Mucosa of rectum (tissue), 2 donors: ENCODE measurements at regions not wholly inside any gene's neighbourhood (a gene's known extent, or its start where the extent isn't known, plus 50 kb on each side); places are given as distances from the start of the nearest gene placed in this dataset.
"Not testable (repeated sequence)": the region's sequence is repeated elsewhere in the genome, so short reads cannot be mapped to it uniquely, and the experiment has no call there.

ENCODE experiments used
- H3K27ac ChIP-seq, 2 donors: one replicate each; pipeline ENCODE4 v1.7.0; 2013; ENCODE audit warnings: inconsistent platforms in 2 of 2, low read depth in 2 of 2, low read length in 2 of 2
- H3K27me3 ChIP-seq, 2 donors: one replicate each; pipeline ENCODE4 v1.7.0; 2013; ENCODE audit warnings: low read length in 2 of 2; ENCODE audit not compliant: control insufficient read depth in 2 of 2, insufficient read depth in 2 of 2
- H3K36me3 ChIP-seq, 2 donors: one replicate each; pipeline ENCODE4 v1.7.0; 2013; ENCODE audit warnings: low read length in 2 of 2; ENCODE audit not compliant: control insufficient read depth in 2 of 2, insufficient read depth in 2 of 2
- H3K4me1 ChIP-seq, 2 donors: one replicate each; pipeline ENCODE4 v1.7.0; 2013; ENCODE audit warnings: low read length in 2 of 2, mild to moderate bottlenecking in 1 of 2; ENCODE audit not compliant: control insufficient read depth in 2 of 2, insufficient read depth in 2 of 2
- H3K4me3 ChIP-seq, 2 donors: one replicate each; pipeline ENCODE4 v1.7.0; 2013; ENCODE audit warnings: low read length in 2 of 2
- H3K9ac ChIP-seq, 2 donors: one replicate each; pipeline ENCODE4 v1.7.0; 2013; ENCODE audit warnings: low read length in 2 of 2, low read depth in 1 of 2, mild to moderate bottlenecking in 1 of 2
- H3K9me3 ChIP-seq, 2 donors: one replicate each; pipeline ENCODE4 v1.7.0; 2013; ENCODE audit warnings: low read length in 2 of 2; ENCODE audit not compliant: control insufficient read depth in 2 of 2
- donor health status: healthy.
- donor health status: Normal muscosa, but diverticular disease.

DNA sequence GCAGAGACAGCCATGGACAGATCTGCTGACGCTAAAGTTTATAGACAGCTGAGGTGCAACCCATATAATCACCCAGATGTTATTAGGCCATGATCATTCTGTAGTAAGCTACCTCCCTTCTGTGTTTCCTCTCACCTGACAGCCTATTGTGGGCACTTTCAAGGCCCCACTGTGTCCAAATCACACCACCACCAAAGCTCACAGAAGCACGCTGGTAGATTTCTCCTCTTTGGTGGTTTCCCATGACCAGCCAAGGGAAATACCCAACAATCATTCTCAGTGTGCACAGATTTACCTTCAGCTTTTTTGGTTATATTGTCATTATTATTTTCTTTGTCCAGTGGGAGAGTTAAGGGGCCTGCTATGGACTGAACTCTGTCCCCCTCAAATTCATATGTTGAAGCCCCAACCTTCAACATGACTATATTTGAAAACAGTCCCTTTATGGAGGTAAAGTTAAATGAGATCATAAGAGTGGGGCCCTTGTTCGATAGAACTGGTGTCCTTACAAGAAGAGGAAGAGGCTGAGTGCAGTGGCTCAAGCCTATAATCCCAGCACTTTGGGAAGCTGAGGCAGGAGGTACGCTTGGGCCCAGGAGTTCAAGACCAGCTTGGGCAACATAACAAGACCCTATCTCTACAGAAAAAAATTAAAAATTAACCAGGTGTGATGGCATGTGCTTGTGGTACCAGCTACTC, 74.0 kb upstream of the MSH6 start:
- no peak overlapping the region for H3K9ac ChIP-seq
- no peak overlapping the region for H3K27ac ChIP-seq
- H3K27me3 ChIP-seq = no peaks in the 10 kb centered on the region
- no peaks in the 10 kb centered on the region for H3K9me3 ChIP-seq
- H3K4me1 ChIP-seq = no peaks in the 10 kb centered on the region
- no peak overlapping the region for H3K4me3 ChIP-seq
- no peaks in the 10 kb centered on the region for H3K36me3 ChIP-seq

DNA sequence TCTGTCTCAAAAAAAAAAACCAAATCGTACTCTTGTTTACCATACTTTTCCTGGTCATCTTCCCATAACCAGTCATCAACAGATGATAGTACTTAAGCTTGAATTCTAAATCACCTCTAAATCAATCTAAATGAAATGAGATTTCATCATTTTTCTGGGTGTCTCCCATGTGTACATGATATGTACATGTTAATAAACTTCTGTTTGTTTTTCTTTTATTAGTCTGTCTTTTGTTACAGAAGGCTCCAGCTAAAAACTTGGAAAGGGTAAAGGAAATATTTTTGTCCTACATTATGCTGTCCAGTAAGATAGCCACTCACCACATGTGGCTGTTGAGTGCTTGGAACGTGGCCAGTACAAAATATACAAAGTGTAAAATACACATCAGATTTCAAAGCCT, 78.7 kb upstream of the MSH6 start:
- Histone ChIP-seq H3K9me3 (no peaks in the 10 kb centered on the region), H3K4me3 (no peak overlapping the region), H3K27me3 (no peaks in the 10 kb centered on the region), H3K9ac (no peak overlapping the region), H3K4me1 (no peaks in the 10 kb centered on the region), H3K27ac (no peak overlapping the region), H3K36me3 (no peaks in the 10 kb centered on the region)

DNA sequence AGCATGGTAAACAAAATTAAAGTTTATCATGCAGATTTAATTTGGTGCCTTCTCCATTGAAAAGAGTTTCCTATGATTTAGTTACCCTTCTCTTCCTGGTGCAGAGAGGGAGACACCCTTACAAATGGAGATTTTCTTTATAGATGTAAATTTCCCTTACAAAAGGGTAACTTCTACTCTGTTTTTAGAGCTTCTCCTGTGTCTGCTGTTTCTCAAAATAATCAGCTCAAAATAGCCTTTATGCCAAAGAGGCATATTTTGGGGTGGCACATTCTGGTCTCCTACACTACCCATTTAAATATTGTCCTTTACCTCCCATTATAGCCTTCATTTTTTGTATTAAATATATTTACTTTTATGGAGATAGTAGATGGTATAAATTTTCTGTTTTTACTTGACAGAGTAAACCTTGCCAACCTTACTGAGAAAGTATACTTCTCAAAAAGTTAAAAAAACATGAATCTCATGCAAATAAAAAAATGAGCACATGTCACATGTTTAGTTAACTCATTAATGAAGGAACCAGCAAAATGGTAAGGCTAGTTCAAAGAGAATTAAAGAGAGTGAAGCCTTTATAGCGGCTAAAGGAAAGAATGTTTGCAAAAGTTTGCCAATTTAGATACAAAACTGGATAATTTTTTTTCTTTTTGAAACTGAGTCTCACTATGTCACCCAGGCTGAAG, 83.3 kb upstream of the MSH6 start:
- no peaks in the 10 kb centered on the region for H3K9me3 ChIP-seq
- H3K9ac ChIP-seq = no peak overlapping the region
- H3K4me1 ChIP-seq = no peaks in the 10 kb centered on the region
- H3K36me3 ChIP-seq = no peaks in the 10 kb centered on the region
- H3K4me3 ChIP-seq = no peak overlapping the region
- H3K27me3 ChIP-seq = no peaks in the 10 kb centered on the region
- no peak overlapping the region for H3K27ac ChIP-seq

DNA sequence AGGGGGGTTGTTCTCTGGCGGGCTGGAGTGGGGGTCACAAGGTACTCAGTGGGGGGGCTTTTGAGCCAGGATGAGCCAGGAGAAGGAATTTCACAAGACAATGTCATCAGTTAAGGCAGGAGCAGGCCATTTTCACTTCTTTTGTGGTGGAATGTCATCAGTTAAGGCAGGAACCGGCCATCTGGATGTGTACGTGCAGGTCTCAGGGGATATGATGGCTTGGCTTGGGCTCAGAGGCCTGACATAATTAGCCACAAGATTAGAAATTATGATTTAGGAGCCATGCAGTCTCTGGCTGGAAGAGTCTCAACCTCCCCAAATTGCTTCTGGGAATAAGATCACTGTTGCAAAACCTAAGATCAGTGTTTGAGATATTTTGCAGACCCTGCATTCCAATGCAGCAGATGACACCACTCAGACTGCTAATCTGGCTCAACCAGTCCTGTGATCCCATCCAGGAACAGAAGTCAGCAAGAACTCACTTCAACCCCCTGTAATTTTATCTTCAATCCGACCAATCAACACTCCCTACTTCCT, 84.4 kb upstream of the MSH6 start:
- not testable (repeated sequence) for H3K9ac ChIP-seq, H3K27me3 ChIP-seq, H3K4me1 ChIP-seq, H3K27ac ChIP-seq, H3K9me3 ChIP-seq, H3K4me3 ChIP-seq, H3K36me3 ChIP-seq

DNA sequence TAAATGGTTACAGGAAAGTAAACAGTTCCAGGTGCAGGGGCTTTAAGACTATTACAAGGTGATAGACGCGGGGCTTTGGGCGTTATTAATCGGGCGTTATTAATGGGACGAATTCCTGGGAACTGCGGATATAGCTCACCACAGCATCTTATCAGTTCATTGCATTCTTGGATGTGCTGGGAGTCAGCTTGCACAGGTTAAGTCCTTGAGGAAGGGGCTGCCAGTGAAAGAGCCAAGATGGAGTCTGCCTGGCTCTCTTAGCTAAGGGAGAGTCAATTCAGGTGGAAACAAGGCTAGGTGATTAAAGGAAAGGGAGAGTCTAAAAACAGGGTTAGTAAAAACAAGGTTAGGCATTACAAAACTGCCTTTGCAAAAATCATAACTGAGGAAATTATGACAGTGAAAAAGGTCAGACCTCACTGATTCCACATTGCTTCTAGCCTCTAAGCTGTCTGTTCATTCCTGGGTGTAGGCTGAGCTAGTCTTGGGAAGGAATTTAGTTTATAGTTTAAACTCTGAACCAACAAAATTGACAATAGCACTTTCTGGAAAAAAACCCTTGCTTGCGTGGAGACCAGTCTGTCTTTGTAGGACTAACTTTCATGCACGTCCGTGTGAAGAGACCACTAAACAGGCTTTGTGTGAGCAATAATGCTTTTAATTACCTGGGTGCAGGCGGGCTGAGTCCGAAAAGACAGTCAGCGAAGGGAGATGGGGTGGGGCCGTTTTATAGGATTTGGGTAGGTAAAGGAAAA, 85.1 kb upstream of the MSH6 start:
- not testable (repeated sequence) for H3K27ac ChIP-seq, H3K36me3 ChIP-seq, H3K27me3 ChIP-seq, H3K9ac ChIP-seq, H3K4me3 ChIP-seq, H3K9me3 ChIP-seq, H3K4me1 ChIP-seq

DNA sequence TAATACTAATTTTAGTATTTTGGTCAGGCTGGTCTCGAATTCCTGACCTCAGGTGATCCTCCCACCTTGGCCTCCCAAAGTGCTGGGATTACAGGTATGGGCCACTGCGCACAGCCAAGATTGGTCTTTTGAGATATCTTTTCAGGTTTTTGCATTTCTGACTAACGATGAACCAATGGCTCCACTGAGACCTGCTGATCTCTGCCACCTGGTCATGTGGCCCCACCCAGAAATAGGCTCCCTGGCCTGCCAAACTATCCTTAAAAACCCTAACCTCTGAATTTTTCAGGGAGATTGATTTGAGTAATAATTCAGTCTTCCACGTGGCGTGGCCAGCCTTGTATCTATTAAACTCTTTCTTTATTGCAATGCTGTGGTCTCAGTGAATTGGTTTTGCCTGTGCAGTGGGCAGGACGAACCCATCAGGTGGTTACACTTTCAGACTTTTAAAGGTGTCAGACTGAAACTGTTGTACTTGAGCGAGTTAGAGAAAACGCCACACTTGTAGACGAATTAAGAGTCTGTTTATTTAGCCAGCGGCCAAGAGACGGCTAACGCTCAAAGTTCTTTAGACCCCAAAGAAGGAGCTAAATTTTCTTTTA, 85.8 kb upstream of the MSH6 start:
- H3K9me3 ChIP-seq = no peaks in the 10 kb centered on the region
- no peak overlapping the region for H3K4me3 ChIP-seq
- no peaks in the 10 kb centered on the region for H3K27me3 ChIP-seq
- no peaks in the 10 kb centered on the region for H3K36me3 ChIP-seq
- no peaks in the 10 kb centered on the region for H3K4me1 ChIP-seq
- no peak overlapping the region for H3K9ac ChIP-seq
- no peak overlapping the region for H3K27ac ChIP-seq

DNA sequence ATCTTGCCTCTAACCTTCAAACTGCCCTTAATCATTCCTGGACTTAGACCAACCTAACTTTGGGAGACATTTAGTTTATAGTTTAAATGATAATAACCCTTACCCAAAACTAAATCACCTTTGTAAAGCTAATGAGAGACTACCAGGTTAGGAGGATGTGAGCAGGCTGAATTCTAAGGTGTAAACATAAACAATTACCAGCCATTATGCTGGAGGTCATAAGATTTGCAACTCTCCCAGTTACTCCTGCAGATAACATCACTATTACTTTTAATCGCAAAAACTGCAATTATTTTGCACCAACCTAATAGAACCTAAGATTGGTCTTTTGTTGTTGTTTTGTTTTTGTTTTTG, 86.5 kb upstream of the MSH6 start:
- no peak overlapping the region for H3K9ac ChIP-seq
- H3K27ac ChIP-seq = no peak overlapping the region
- no peaks in the 10 kb centered on the region for H3K27me3 ChIP-seq
- H3K9me3 ChIP-seq = no peaks in the 10 kb centered on the region
- no peaks in the 10 kb centered on the region for H3K4me1 ChIP-seq
- no peak overlapping the region for H3K4me3 ChIP-seq
- no peaks in the 10 kb centered on the region for H3K36me3 ChIP-seq

DNA sequence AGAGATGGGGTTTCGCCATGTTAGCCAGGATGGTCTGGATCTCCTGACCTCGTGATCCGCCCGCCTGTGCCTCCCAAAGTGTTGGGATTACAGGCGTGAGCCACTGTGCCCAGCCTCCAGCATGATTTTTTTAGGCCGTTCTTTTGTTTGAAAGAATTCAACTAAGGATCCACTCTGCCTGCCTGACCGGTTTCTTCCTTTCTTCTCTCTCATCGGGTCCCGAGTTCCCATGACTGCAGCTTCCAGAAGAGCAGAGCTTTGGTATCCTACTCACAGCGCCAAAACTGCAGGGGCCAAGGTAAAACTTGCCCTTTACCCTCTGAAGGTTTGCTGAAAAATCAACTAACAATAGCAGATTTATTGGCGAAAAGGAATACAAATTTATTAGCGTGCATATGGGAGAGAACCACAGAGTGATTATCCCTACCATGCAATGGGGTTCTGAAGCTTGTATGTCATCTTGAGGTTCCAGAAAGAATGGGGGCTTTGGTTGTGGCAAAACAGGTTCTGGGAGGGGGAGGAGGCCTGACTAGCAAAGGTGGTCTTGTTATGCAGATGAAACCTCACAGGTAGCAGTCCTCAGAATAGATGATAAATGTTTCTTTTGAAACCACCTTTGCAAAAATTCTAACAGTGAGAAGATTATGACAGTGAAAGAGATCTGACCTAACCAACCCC, 87.0 kb upstream of the MSH6 start:
- Histone ChIP-seq H3K27me3 (no peaks in the 10 kb centered on the region), H3K4me3 (no peak overlapping the region), H3K4me1 (no peaks in the 10 kb centered on the region), H3K9ac (no peak overlapping the region), H3K27ac (no peak overlapping the region), H3K36me3 (no peaks in the 10 kb centered on the region), H3K9me3 (no peaks in the 10 kb centered on the region)

DNA sequence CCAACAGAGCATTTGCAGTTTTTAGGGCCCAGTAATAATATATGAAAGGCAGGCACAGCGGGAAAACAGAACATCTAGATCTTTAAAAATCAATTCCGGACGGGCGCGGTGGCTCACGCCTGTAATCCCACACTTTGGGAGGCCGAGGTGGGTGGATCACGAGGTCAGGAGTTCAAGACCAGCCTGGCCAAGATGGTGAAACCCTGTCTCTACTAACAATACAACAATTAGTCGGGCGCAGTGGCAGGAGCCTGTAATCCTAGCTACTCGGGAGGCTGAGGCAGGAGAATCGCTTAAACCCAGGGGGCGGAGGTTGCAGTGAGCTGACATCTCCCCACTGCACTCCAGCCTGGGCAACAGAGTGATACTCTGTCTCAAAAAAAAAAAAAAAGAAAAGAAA, 88.5 kb upstream of the MSH6 start:
- not testable (repeated sequence) for H3K27me3 ChIP-seq, H3K27ac ChIP-seq, H3K36me3 ChIP-seq, H3K4me3 ChIP-seq, H3K9me3 ChIP-seq, H3K9ac ChIP-seq, H3K4me1 ChIP-seq
